Glutamatergic neuron (in vitro differentiated cells): ENCODE measurements at regions not wholly inside any gene's neighbourhood (a gene's known extent, or its start where the extent isn't known, plus 50 kb on each side); places are given as distances from the start of the nearest gene placed in this dataset.

Experiments
- DNase-seq: peaks from one replicate; pipeline ENCODE4 v3.0.0; 2022
- H3K27ac Mint-ChIP-seq: one replicate; pipeline ENCODE4 v1.8.0; 2020; ENCODE audit warnings: mild to moderate bottlenecking, mixed read lengths, inconsistent platforms; ENCODE audit not compliant: unreplicated experiment
- H3K27me3 Mint-ChIP-seq: one replicate; pipeline ENCODE4 v1.8.0; 2020; ENCODE audit warnings: mild to moderate bottlenecking, moderate library complexity, mixed read lengths, inconsistent platforms; ENCODE audit not compliant: unreplicated experiment
- H3K36me3 Mint-ChIP-seq: one replicate; pipeline ENCODE4 v1.8.0; 2020; ENCODE audit warnings: mild to moderate bottlenecking, mixed read lengths, inconsistent platforms; ENCODE audit not compliant: unreplicated experiment
- H3K4me1 Mint-ChIP-seq: one replicate; pipeline ENCODE4 v1.8.0; 2020; ENCODE audit warnings: mild to moderate bottlenecking, low read depth, mixed read lengths, inconsistent platforms; ENCODE audit not compliant: unreplicated experiment
- H3K4me3 Mint-ChIP-seq: one replicate; pipeline ENCODE4 v1.8.0; 2020; ENCODE audit warnings: mild to moderate bottlenecking, mixed read lengths, inconsistent platforms; ENCODE audit not compliant: unreplicated experiment
- H3K9me3 Mint-ChIP-seq: one replicate; pipeline ENCODE4 v1.8.0; 2020; ENCODE audit warnings: mild to moderate bottlenecking, moderate library complexity, mixed read lengths, inconsistent platforms; ENCODE audit not compliant: unreplicated experiment
- CTCF ChIP-seq: fragments of 200-600 bp; sonication (generic); IDR thresholded peaks from one replicate; pipeline ENCODE4 v1.5.0; 2021; ENCODE audit not compliant: partially characterized antibody, unreplicated experiment

- H3K27ac Mint-ChIP-seq = no peak overlapping the region
- peaks cover 6% of the 10 kb centered on the region for H3K4me1 Mint-ChIP-seq
- no peak for TF ChIP-seq CTCF
- no peak overlapping the region for H3K4me3 Mint-ChIP-seq
- no peaks in the 10 kb centered on the region for H3K36me3 Mint-ChIP-seq
- peaks cover 2% of the 10 kb centered on the region for H3K9me3 Mint-ChIP-seq
- H3K27me3 Mint-ChIP-seq = peaks cover 3% of the 10 kb centered on the region
- no peak for DNase-seq
These were observed 140.8 kb downstream of the CDC5L start for GRCh38 chr6:44528370-44528644.

GRCh38 chr6:44528716-44529115 lies 141.2 kb downstream of the CDC5L start:
- no peak for DNase-seq
- no peak for TF ChIP-seq CTCF
- H3K9me3 Mint-ChIP-seq = peaks cover 2% of the 10 kb centered on the region
- peaks cover 6% of the 10 kb centered on the region for H3K4me1 Mint-ChIP-seq
- H3K4me3 Mint-ChIP-seq = no peak overlapping the region
- peaks cover 3% of the 10 kb centered on the region for H3K27me3 Mint-ChIP-seq
- no peaks in the 10 kb centered on the region for H3K36me3 Mint-ChIP-seq
- H3K27ac Mint-ChIP-seq = no peak overlapping the region

GRCh38 chr6:44529146-44529905 lies 141.8 kb downstream of the CDC5L start:
- peaks cover 6% of the 10 kb centered on the region for H3K4me1 Mint-ChIP-seq
- TF ChIP-seq CTCF = no peak
- no peaks in the 10 kb centered on the region for H3K36me3 Mint-ChIP-seq
- peaks cover 3% of the 10 kb centered on the region for H3K27me3 Mint-ChIP-seq
- peaks cover 2% of the 10 kb centered on the region for H3K9me3 Mint-ChIP-seq
- DNase-seq = no peak
- no peak overlapping the region for H3K27ac Mint-ChIP-seq
- no peak overlapping the region for H3K4me3 Mint-ChIP-seq

- no peak for DNase-seq
- TF ChIP-seq CTCF = no peak
- no peak overlapping the region for H3K27ac Mint-ChIP-seq
- H3K36me3 Mint-ChIP-seq = no peaks in the 10 kb centered on the region
- peaks cover 5% of the 10 kb centered on the region for H3K27me3 Mint-ChIP-seq
- peaks cover 4% of the 10 kb centered on the region for H3K9me3 Mint-ChIP-seq
- H3K4me1 Mint-ChIP-seq = peaks cover 6% of the 10 kb centered on the region
- no peak overlapping the region for H3K4me3 Mint-ChIP-seq
These were observed 142.9 kb downstream of the CDC5L start for GRCh38 chr6:44530209-44530909.

GRCh38 chr6:44530910-44531234 lies 143.4 kb downstream of the CDC5L start:
- Mint-ChIP-seq H3K27ac (no peak overlapping the region), H3K4me1 (peaks cover 6% of the 10 kb centered on the region)

More at GRCh38 chr6:44530910-44531234, 143.4 kb downstream of the CDC5L start:
- DNase-seq = no peak
- peaks cover 4% of the 10 kb centered on the region for H3K9me3 Mint-ChIP-seq
- H3K36me3 Mint-ChIP-seq = no peaks in the 10 kb centered on the region
- no peak for TF ChIP-seq CTCF
- no peak overlapping the region for H3K4me3 Mint-ChIP-seq
- peaks cover 5% of the 10 kb centered on the region for H3K27me3 Mint-ChIP-seq
